ENCODE measurements at regions not wholly inside any gene's neighbourhood (a gene's known extent, or its start where the extent isn't known, plus 50 kb on each side); places are given as distances from the start of the nearest gene placed in this dataset.

GRCh38 chr3:117631781-117632180 is 922.2 kb downstream of the TUSC7 start:
- no peak for DNase-seq

- DNase-seq = no peak
Observed at GRCh38 chr3:117632191-117632590, 922.6 kb downstream of the TUSC7 start.

- no peak for DNase-seq
Observed at GRCh38 chr3:117633207-117633606, 923.6 kb downstream of the TUSC7 start.

DNA sequence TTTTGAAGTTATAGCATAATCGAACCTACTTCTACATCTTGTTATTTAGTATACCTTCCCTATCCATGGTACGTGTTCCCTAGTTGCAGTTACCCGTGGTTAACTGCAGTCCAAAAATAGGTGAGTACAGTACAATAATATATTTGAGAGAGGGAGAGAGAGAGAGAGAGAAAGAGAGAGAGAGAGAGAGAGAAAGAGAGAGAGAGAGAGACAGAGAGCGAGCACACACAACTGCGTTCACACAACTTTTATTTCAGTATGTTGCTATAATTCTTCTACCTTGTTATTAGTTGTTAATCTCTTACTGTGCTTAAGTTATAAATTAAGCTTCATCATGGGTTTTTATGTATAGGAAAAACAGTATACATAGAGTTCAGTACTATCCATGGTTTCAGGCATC is 928.1 kb downstream of the TUSC7 start:
- no peak for DNase-seq

DNA sequence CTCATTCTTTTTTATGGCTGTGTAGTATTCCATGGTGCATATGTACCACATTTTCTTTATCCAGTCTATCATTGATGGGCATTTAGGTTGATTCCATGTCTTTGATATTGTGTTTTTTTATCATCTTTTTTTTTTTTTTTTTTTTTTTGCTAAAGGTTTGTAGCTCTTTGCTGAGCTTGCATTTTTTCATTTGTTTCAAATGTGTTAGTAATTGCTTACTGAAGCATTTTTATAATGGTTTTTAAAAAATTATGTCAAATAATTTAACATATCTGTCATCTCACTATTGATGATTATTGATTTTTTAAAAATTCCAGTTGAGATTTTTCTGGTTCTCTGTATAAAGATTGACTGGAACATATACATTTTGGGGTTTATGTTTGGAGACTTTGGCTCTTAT is 934.6 kb downstream of the TUSC7 start:
- no peak for DNase-seq

DNA sequence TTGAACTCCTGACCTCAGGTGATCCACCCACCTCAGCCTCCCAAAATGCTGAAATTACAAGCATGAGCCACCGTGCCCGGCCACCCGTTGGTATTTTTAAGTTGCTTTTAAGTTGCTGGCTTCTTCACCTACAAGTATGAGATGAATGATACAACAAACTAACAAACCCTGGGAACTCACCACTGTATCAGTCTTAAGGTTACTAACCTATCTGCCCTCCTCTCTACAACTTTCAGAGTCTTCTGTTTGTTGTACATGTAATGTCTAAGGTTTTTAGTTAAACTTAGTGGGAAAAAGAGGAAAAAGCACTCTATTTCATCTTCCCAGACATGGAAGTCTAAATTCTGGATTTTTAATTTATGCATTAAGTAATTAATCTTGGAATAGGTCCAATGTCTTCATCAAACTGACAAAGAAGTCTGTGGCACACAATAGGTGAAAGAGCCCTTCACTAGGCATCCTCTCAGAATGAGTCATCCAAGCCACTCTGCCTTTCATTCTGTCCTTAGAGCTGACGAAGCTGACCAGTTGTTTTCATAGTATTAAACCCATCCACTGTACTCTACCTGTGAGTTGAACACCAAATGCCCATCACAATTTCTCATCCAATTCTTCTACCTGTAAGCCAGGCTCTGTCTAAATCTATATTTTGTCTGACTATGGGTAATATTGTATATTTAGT is 936.1 kb downstream of the TUSC7 start:
- no peak for DNase-seq

GRCh38 chr3:117647435-117647834 is 937.9 kb downstream of the TUSC7 start:
- no peak for DNase-seq

- DNase-seq = no peak
Observed at GRCh38 chr3:117651246-117651645, 941.7 kb downstream of the TUSC7 start.

GRCh38 chr3:117656391-117656790 is 946.8 kb downstream of the TUSC7 start:
- DNase-seq = no peak

DNA sequence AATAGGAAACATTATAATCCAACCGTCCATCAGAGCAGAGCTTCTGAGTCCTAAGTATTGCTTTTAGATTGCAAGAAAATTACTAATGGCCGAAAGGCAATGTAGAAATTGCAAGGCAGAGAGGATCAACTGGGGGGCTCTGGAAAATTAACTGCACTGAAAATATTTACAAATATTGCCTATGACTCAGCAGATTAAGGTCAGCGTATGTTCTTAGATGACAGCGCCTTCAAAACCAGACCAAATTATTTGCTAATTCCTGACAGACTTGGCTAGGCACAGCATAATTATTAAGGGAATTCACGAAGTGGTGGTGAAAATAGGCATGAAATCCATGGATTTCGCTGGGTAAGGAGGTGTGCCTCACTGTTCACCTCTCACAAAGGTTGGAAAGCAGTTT is 947.7 kb downstream of the TUSC7 start:
- no peak for DNase-seq

DNA sequence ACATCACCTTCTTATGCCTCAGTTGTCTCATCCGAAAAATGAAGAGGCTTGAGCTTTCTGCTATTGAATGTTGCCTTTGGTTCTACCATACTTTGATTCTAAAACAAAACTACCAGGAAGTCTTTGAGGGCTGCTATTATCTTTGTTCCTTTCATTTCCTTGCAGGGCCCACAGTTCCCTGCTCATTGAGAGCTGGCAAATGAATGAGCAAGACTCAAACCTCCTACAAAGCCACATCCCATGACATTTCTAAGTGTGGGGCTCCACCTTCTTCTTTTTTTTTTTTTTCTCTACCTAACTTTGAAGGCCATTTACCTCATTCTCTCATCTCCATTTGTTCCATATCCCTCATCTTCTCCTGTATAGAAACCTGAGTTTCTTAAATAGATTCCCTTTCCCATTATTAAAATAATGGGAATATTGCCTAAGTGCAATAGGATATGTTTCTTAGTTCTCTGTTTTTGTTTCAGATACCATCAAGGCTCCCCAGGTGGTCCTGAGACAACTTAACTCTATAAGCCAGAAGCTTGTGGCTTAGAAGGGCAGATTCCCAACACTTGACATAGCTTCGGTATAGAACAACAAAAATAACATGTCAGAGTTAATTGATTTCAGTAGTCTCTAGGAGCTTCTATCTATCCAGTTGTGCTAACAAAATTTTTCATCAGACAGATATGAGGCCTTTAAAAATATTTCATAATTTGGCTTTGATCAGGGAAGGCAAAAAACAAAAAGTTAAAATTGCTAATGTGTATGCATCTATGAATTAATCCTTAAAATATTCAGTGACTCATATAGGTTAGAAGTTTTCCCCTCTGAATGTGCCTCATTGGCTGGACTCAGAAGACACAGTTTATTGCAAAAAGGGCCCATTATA is 951.6 kb downstream of the TUSC7 start:
- no peak for DNase-seq

- no peak for DNase-seq
Observed at GRCh38 chr3:117661818-117662095, 952.2 kb downstream of the TUSC7 start.

DNA sequence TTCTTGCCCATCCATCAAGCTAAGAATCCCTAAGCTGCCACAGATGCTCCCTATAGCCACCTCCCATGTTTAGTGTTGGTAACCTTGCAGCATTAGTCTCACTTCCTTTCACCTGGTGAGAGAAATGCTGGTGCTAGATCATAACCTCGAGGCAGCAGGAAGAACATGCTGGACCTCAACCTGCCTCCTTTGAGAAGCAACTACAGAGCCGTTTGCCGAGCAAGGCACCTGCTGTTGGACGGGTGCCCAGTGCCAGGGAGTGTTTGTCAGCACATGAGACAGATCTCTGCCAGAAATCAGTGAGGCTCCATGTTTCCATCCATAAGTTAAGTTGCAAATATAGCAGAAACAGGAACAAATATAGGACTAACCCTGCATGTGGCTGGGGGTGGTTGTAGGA is 955.7 kb downstream of the TUSC7 start:
- DNase-seq = no peak

DNA sequence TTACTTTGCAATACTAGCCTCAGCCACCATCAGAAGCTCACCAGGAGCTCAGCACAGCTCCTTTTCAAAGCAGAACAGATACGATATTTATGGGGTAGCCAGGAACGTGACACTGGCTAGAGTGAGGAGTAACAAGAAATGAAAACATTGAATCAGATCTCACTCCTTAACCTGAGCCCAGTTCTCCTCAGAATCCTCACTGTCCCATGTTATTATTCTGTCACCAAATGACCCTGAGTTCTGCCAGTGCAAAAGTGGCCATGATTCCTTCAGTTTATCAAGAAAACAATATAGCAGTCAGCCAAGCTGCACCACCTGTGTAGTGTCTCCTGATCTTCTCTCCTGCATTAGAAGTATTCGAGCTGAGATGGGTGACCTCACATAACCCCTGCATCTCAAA is 956.7 kb downstream of the TUSC7 start:
- no peak for DNase-seq

- DNase-seq = no peak
Observed at GRCh38 chr3:117666812-117667211, 957.2 kb downstream of the TUSC7 start.

DNA sequence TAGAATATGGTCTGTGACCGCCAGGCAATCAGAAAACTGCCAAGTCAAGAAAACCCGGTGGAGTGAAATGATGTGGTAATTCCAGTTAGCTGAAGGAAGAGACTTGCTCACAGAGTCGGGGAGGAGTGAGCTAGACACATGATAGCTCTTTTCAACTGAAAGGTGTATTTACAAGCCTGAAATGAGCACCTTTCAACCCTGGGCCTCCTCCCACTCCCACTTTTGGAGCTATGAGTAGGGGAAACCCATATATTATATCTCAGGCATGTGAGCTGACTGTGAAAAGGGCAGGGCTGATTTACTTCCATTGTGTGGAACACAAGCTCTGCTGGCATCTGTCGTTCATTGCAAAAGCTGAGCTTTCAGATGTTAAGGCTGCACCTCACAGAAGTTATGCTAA is 960.2 kb downstream of the TUSC7 start:
- no peak for DNase-seq

DNA sequence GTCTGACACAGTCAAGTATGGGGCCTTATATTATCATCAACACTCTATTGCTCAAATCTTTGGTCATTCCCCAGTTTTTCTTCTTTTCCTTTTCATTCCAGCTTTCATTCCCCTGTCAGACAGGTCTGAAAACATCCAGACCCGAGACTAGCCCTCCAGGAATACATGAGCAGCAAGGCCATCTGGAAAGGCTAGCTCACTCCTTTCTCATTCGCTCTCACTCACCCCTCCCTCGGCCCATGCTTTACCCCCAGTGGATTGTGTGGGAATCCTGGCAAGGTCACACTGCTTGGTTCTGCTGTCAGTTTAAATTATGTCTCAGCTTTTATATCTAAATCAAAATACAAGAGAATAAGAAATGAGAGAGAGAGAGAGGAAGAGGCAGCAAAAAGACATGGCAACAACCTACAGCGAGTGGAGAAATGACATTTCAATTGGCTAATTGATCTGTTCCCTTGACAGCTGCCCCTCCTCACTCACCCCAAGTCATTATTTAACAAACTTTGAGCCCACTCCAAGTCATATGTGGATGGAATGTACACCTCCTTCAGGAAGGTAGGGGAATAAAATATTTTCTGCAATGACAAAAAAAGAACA is 962.2 kb downstream of the TUSC7 start:
- no peak for DNase-seq

GRCh38 chr3:117674321-117674720 is 964.7 kb downstream of the TUSC7 start:
- no peak for DNase-seq

DNA sequence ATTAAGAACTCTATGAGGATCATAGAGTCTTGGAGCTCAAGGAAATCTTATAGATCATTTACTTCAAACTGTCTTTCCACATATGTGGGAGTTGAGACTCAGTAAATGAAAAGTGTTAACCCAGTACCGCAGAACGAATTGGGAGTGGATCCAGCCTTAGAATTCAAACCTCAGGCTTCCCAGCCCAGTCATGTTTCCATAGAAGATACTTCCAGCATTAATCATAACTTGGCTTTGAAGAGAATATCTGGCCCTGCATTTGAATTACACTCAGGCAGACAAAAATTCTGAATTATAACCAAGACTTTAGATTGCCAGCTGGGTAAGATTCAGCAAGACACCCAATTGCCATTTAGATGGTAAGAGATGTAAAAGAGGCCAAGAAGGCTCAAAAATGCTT is 972.0 kb downstream of the TUSC7 start:
- DNase-seq = no peak

DNA sequence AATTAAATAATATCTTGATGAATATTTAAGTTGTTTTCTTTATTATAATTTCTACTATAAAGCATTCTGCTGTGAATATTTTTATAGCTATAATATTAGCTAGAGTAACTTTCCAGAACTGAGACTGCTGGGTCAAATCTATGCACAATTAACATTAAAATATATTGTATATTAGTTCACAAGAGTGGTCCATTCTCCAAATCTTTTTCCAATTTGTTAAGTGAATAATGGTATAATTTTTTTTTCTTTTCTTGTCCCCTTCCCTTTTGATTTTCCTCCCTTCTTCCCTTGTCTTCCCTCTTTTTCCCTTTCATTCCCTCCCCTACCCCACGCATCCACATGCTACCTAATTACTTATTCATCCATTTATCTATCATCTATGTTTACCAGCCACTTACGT is 977.5 kb downstream of the TUSC7 start:
- no peak for DNase-seq

DNA sequence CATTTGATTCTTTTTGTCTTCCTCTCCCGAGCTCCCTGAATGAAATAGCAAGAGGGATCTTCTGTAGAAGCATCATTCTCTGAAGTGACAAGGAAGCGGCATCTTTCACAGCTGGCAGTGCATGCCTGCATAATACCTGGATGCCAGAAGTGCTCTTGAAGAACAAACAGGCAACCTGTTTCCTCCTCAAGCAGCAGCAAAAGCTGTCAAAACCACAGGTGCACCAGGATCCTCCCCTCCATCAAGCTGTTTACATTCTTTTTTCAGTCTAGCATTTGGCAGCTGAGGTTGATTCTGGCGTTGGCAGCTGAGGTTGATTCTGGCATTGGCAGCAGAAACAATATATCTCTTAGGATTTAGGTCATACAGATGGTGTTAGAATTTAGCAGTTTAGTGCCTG is 979.0 kb downstream of the TUSC7 start:
- no peak for DNase-seq

GRCh38 chr3:117691526-117691925 is 981.9 kb downstream of the TUSC7 start:
- no peak for DNase-seq

DNA sequence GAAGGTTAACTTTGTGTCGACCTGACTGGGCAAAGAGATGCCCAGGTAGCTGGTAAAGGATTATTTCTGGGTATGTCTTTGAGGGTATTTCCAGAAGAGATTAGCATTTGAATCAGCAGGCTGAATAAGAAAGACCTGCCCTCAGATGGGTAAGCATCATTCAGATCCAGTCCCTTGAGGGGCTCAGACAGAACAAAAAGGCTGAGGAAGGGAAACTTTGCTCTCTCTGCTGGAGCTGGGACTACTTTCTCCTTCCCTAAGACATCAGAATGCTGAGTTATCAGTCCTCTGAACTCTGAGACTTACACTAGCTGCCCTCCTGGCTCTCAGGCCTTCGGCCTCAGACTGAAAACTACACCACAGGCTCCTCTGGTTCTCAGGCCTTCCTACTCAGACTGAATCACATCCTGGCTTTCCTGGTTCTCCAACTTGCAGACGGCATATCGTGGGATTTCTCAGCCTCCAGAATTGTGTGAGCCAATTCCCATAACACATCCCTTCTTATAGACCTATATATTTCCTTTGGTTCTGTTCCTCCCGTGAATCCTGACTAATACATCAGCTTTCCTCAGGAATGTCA is 982.9 kb downstream of the TUSC7 start:
- no peak for DNase-seq

DNA sequence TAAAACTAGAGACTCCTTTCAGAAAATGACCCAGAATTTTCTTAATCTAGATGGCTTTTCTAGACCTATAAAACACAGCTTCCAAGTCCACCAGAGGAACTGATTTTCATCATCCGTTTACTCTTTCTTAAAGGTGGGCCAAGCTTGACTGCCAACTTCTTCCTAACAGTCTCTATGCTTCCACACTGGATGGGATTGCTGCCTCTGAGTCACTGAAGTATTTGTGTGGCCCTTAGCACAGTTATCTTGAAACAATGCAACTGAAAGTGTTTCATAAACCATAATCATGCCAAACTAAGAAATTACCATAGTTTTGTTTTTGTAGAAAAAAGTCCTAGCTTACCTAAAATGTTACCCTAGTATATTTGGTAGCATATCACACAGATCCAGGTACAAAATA is 985.7 kb downstream of the TUSC7 start:
- DNase-seq = no peak

Measured in KG1 (cell line).